NCI-H1436 treated with DMSO at 0.1 percent for 48 hours (cell line): ENCODE measurements at regions not wholly inside any gene's neighbourhood (a gene's known extent, or its start where the extent isn't known, plus 50 kb on each side); places are given as distances from the start of the nearest gene placed in this dataset.
"Not testable (repeated sequence)": the region's sequence is repeated elsewhere in the genome, so short reads cannot be mapped to it uniquely, and the experiment has no call there.

ENCODE experiments used
- DNase-seq: peaks from one replicate; lab custom pipeline; 2025; lab: John Stamatoyannopoulos, UW

- peak; percentile 29 for DNase-seq
These were observed 99.3 kb upstream of the PLD5 start for GRCh38 chr1:242623756-242624155.

GRCh38 chr1:242623119-242623518, 98.6 kb upstream of the PLD5 start:
- DNase-seq = no peak

GRCh38 chr1:242613266-242613815, 88.8 kb upstream of the PLD5 start:
- DNase-seq = no peak

DNA sequence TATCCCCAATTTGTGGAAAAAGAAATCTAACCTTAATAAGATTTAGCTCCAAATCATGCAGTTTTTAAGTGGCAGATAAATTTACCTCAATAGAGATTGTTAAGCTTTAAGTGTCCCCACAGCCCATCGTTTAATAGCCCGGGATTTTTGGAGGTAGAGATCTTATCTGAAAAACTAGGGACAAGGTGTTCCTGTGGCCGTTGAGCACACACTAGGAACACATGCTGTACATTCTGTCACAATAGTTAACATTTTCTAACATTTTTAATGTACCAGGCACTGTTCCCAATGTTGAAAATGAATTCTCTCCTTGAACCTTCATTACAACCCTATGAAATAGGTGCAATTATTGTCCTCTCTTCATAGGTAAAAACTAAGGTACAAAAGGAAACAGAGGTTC, 85.7 kb upstream of the PLD5 start:
- no peak for DNase-seq

GRCh38 chr1:242605521-242605920, 81.0 kb upstream of the PLD5 start:
- DNase-seq = no peak

DNA sequence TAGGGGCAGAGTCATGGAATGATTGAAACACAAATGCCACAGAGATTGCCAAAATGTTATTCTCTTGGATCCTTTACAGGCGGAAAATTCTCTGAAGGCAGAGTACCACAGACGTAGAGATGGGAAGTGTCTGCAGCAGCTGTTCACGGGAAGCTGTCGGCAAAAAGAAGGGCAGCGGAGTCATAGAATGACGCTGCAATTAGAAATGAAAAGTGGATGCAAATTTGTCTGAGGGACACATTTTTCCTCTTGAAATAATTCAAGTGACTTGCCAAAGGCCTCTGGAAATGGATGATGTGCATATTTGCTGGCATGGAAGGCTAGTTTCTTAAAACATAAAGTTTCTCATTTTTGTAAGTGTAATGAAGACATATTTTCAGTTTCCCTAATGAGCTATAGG, 77.5 kb upstream of the PLD5 start:
- no peak for DNase-seq

GRCh38 chr1:242593756-242594155, 69.3 kb upstream of the PLD5 start:
- not testable (repeated sequence) for DNase-seq

- DNase-seq = no peak
These were observed 61.8 kb upstream of the PLD5 start for GRCh38 chr1:242586360-242586680.

DNA sequence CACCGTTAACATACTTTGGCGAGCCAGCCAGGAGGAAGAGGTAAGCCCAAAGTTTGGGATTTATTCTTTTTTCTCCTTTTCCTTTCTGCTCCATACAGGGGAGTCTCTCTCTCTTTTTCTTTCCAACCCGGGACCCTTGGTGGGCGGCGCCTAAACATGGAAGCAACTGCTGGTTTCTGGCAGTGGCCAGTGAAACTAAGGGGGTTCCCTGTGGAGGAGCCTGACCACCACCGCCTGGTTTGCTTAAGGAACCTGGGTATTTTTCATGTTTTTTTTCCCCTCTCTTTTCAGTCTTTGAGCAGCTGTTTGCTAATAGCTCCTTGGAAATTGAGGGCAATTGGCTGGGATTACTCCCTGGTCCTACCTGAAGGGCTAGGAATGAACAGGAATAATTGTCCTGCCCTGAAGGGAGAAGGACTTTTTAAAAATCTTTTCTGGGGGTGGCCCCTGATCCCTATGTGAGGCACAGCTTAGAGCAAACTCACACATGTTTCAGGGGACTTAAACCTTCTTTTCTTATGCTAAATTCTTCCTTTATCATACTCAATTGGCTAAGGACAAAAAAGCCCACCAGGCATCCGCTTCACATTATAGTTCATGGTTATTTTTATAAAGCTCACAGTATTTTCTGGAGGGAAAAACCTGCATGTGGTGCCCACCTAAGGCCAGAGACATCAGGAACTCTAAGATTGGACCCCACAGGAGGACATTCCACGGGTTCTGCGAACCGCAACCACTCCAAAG, 61.3 kb upstream of the PLD5 start:
- no peak for DNase-seq

GRCh38 chr1:242582669-242583068, 58.2 kb upstream of the PLD5 start:
- no peak for DNase-seq

DNA sequence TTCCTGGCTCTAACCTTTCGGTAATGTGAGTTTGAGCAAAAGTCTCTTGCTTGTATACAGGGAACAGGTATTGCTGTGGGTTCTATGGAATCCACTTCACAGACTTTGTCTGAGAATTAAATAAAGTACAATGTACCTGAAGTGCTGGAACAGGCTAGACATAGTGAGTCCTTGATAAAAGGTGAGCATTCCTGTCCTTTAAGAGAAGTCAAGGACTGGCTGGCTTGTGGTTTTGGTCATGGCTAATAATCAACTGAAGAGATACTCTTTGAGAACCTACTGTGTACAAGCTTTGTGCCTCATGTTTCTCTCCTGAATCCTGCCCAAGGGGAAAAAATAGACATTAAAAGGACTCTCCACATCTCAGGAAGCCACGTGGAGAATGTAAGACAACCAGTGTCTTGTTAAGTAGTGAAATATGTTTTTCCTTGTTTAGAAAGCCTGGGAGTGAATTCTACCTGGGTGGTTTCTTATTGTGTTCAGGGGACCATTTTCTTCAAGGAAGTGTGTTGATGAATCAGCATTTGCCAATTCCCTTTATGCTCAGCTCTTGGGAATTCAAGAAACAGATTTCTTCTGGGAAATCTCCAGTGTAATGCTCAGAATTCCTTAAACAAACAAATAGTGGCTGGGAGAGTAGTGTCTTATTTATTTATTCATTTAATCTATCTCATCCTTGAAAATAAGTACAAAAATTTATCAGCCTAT, 55.2 kb upstream of the PLD5 start:
- DNase-seq = no peak
